ENCODE measurements at regions not wholly inside any gene's neighbourhood (a gene's known extent, or its start where the extent isn't known, plus 50 kb on each side); places are given as distances from the start of the nearest gene placed in this dataset.

DNA sequence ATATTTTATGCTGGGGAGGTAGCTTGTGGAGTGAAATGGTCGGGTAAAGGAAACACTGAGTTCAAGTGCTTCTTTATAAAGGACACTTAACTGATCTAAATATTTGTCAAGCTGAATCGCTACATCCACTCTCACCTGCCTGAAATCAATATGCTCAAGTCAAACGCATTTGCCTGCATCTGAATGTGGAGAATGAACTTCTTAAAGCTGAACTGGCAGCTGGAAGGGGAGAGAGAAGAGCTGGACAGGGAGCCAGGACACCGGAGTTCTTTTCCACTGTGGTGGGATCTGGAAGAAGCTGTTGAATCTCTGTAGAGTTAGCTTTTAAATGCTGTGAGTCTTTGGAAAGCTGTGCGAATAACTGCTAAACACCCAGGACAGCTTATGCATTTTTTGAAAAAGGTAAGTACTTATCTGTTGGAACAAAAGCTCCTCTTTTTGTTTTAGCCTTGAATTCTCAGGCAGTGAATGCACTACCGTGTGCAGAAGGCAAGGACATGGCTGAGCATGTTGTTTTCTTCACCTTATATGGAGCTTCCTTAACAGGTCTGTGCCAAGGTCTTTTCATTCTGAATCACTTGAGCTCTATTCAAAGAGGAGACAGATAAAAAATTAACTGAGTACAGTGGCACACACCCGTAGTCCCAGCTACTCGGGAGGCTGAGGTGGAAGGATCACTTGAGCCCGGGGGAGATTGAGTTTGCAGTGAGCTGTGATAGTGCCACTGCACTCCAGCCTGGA is 74.2 kb upstream of the KLF7 start:
- TF ChIP-seq CTCF (IDR thresholded peaks at IDR 0.05), result no peak
- TF ChIP-seq POLR2A (IDR thresholded peaks at IDR 0.05; ENCODE audit: low read depth), result no peak
- no peak for TF ChIP-seq EP300 (IDR thresholded peaks at IDR 0.05)
